ENCODE measurements at regions not wholly inside any gene's neighbourhood (a gene's known extent, or its start where the extent isn't known, plus 50 kb on each side); places are given as distances from the start of the nearest gene placed in this dataset.
"Not testable (repeated sequence)": the region's sequence is repeated elsewhere in the genome, so short reads cannot be mapped to it uniquely, and the experiment has no call there.

- no peak for ATAC-seq
These were observed 105.9 kb downstream of the OTOL1 start for GRCh38 chr3:161602475-161602874.

GRCh38 chr3:161602918-161603317, 106.3 kb downstream of the OTOL1 start:
- ATAC-seq: no peak

GRCh38 chr3:161607056-161607455, 110.4 kb downstream of the OTOL1 start:
- ATAC-seq: no peak

- ATAC-seq: no peak
These were observed 122.7 kb downstream of the OTOL1 start for GRCh38 chr3:161619351-161619750.

- ATAC-seq: no peak
These were observed 134.2 kb downstream of the OTOL1 start for GRCh38 chr3:161630794-161631193.

- ATAC-seq: no peak
These were observed 134.9 kb downstream of the OTOL1 start for GRCh38 chr3:161631536-161631935.

GRCh38 chr3:161637559-161637958, 141.0 kb downstream of the OTOL1 start:
- ATAC-seq: no peak

- ATAC-seq: not testable (repeated sequence)
These were observed 142.5 kb downstream of the OTOL1 start for GRCh38 chr3:161639095-161639494.

- ATAC-seq: no peak
These were observed 143.6 kb downstream of the OTOL1 start for GRCh38 chr3:161640181-161640580.

- ATAC-seq: no peak
These were observed 144.7 kb downstream of the OTOL1 start for GRCh38 chr3:161641287-161641686.

GRCh38 chr3:161644891-161645635, 148.5 kb downstream of the OTOL1 start:
- no peak for ATAC-seq

GRCh38 chr3:161647936-161648470, 151.4 kb downstream of the OTOL1 start:
- ATAC-seq: no peak

- no peak for ATAC-seq
These were observed 153.4 kb downstream of the OTOL1 start for GRCh38 chr3:161649900-161650484.

GRCh38 chr3:161657786-161658185, 161.2 kb downstream of the OTOL1 start:
- no peak for ATAC-seq

- ATAC-seq: no peak
These were observed 174.5 kb downstream of the OTOL1 start for GRCh38 chr3:161671141-161671540.

GRCh38 chr3:161672478-161672877, 175.9 kb downstream of the OTOL1 start:
- no peak for ATAC-seq

- no peak for ATAC-seq
These were observed 177.3 kb downstream of the OTOL1 start for GRCh38 chr3:161673866-161674265.

- no peak for ATAC-seq
These were observed 177.8 kb downstream of the OTOL1 start for GRCh38 chr3:161674402-161674801.

GRCh38 chr3:161681831-161682230, 185.2 kb downstream of the OTOL1 start:
- ATAC-seq: not testable (repeated sequence)

- ATAC-seq: no peak
These were observed 186.1 kb downstream of the OTOL1 start for GRCh38 chr3:161682715-161683114.

GRCh38 chr3:161689584-161690298, 193.1 kb downstream of the OTOL1 start:
- ATAC-seq: no peak

GRCh38 chr3:161690299-161690620, 193.7 kb downstream of the OTOL1 start:
- no peak for ATAC-seq

- ATAC-seq: no peak
These were observed 195.1 kb downstream of the OTOL1 start for GRCh38 chr3:161691677-161692076.
